ENCODE measurements at regions not wholly inside any gene's neighbourhood (a gene's known extent, or its start where the extent isn't known, plus 50 kb on each side); places are given as distances from the start of the nearest gene placed in this dataset.

DNA sequence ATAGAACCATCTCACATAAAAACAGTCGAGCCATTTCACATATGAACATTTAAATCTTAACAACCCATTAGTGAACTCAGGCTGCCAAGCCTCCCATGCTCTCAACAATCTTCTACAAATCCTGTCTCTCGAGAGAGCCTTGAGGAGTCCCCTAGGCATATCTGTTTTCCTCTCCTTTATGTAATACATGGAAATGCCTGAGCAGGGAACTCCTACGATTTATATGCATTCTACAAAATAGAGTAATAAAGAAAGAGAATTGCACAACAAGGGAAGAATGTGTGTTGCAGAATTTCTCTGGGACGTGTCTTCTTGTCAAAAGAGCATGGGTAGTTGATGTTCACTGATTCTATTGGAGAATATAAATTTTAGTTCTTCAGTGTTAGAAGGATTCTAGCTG is 101.8 kb upstream of the VCX2 start:
- TF ChIP-seq, protein P1, sequence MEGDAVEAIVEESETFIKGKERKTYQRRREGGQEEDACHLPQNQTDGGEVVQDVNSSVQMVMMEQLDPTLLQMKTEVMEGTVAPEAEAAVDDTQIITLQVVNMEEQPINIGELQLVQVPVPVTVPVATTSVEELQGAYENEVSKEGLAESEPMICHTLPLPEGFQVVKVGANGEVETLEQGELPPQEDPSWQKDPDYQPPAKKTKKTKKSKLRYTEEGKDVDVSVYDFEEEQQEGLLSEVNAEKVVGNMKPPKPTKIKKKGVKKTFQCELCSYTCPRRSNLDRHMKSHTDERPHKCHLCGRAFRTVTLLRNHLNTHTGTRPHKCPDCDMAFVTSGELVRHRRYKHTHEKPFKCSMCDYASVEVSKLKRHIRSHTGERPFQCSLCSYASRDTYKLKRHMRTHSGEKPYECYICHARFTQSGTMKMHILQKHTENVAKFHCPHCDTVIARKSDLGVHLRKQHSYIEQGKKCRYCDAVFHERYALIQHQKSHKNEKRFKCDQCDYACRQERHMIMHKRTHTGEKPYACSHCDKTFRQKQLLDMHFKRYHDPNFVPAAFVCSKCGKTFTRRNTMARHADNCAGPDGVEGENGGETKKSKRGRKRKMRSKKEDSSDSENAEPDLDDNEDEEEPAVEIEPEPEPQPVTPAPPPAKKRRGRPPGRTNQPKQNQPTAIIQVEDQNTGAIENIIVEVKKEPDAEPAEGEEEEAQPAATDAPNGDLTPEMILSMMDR (IDR thresholded peaks at IDR 0.05): no peak
- no peak for TF ChIP-seq POLR2A (IDR thresholded peaks at IDR 0.05)
